ENCODE measurements at regions not wholly inside any gene's neighbourhood (a gene's known extent, or its start where the extent isn't known, plus 50 kb on each side); places are given as distances from the start of the nearest gene placed in this dataset.

GRCh38 chr1:232369451-232370296 is 260.3 kb downstream of the SIPA1L2 start (continued):
- no peak for TF ChIP-seq CEBPB (IDR thresholded peaks at IDR 0.05; ENCODE audit: low read depth, low read length)
- no peak for TF ChIP-seq NANOG (IDR thresholded peaks at IDR 0.05; ENCODE audit: insufficient read depth, low read depth, low read length, poor library complexity, severe bottlenecking)
- TF ChIP-seq CHD7 (IDR thresholded peaks at IDR 0.05; ENCODE audit: insufficient replicate concordance, low read length): no peak
- TF ChIP-seq HDAC6 (IDR thresholded peaks at IDR 0.05; ENCODE audit: low read depth, low read length): no peak
- no peak for TF ChIP-seq SP1 (IDR thresholded peaks at IDR 0.05; ENCODE audit: low read depth, low read length)

Data from H1 (cell line).